HK-2 (cell line): ENCODE measurements at regions not wholly inside any gene's neighbourhood (a gene's known extent, or its start where the extent isn't known, plus 50 kb on each side); places are given as distances from the start of the nearest gene placed in this dataset.

ENCODE experiments used
- DNase-seq: peaks from one replicate; pipeline ENCODE4 v3.0.0-alpha.2; 2018; ENCODE audit not compliant: unreplicated experiment

- DNase-seq, result peak; percentile 98
These were observed 53.3 kb upstream of the AMOTL2 start for GRCh38 chr3:134427400-134428111.

- DNase-seq, result peak; percentile 78
These were observed 52.5 kb upstream of the AMOTL2 start for GRCh38 chr3:134426660-134427181.

- no peak for DNase-seq
These were observed 51.7 kb upstream of the AMOTL2 start for GRCh38 chr3:134425943-134426342.
